OCI-LY3 (cell line): ENCODE measurements at regions not wholly inside any gene's neighbourhood (a gene's known extent, or its start where the extent isn't known, plus 50 kb on each side); places are given as distances from the start of the nearest gene placed in this dataset.
"Not testable (repeated sequence)": the region's sequence is repeated elsewhere in the genome, so short reads cannot be mapped to it uniquely, and the experiment has no call there.

Experiments
- H2AFZ ChIP-seq: fragments of 200-600, 300-600 bp; shearing (Covaris generic); 2 replicates; pipeline ENCODE4 v1.6.0; 2014; ENCODE audit warnings: antibody characterized with exemption, low read depth, low read length
- H3K27ac ChIP-seq: fragments of 200-600, 300-600 bp; sonication (generic); 2 replicates; pipeline ENCODE4 v1.5.1; 2014; ENCODE audit warnings: mild to moderate bottlenecking, low read length, moderate library complexity, mixed read lengths
- H3K27me3 ChIP-seq: fragments of 200-600, 300-600 bp; sonication (generic); 2 replicates; pipeline ENCODE4 v1.6.1; 2014; ENCODE audit warnings: low read depth, low read length, mixed read lengths
- H3K36me3 ChIP-seq: fragments of 200-600, 300-600 bp; sonication (generic); replicated peaks from 2 replicates; pipeline ENCODE3; 2014; ENCODE audit warnings: low read depth, low read length, mixed read lengths
- H3K4me1 ChIP-seq: fragments of 300-600, 200-600 bp; sonication (generic); 2 replicates; pipeline ENCODE4 v1.6.1; 2014; ENCODE audit warnings: low read length, mixed read lengths
- H3K4me2 ChIP-seq: fragments of 200-600, 300-600 bp; sonication (generic); 2 replicates; pipeline ENCODE4 v1.6.1; 2014; ENCODE audit warnings: low read length, mixed read lengths
- H3K4me3 ChIP-seq: fragments of 300-600, 200-600 bp; sonication (generic); 2 replicates; pipeline ENCODE4 v1.5.1; 2014; ENCODE audit warnings: antibody characterized with exemption, mild to moderate bottlenecking, low read length, moderate library complexity
- H3K79me2 ChIP-seq: fragments of 300-600, 200-600 bp; shearing (Covaris generic); 2 replicates; pipeline ENCODE4 v1.6.1; 2014; ENCODE audit warnings: mild to moderate bottlenecking, low read length, mixed read lengths
- H3K9ac ChIP-seq: fragments of 300-600, 200-600 bp; shearing (Covaris generic); 2 replicates; pipeline ENCODE4 v1.6.0; 2014; ENCODE audit warnings: mild to moderate bottlenecking, low read length, moderate library complexity
- H3K9me3 ChIP-seq: fragments of 200-600, 300-600 bp; shearing (Covaris generic); 2 replicates; pipeline ENCODE4 v1.6.1; 2014; ENCODE audit warnings: low read length, mixed read lengths; ENCODE audit not compliant: insufficient read depth
- H4K20me1 ChIP-seq: fragments of 200-600, 300-600 bp; sonication (generic); 2 replicates; pipeline ENCODE4 v1.6.1; 2016; ENCODE audit warnings: low read length, mixed read lengths; ENCODE audit not compliant: insufficient read depth
- EZH2phosphoT487 ChIP-seq: fragments of 200-600 bp; shearing (Covaris generic); IDR thresholded peaks from 2 replicates; pipeline ENCODE4 v1.6.1; 2018; ENCODE audit warnings: antibody characterized with exemption, mixed run types, low read depth
- TF ChIP-seq, protein P1 (sequence below): fragments of 200-600, 300-600 bp; sonication (generic); IDR thresholded peaks from 2 replicates; pipeline ENCODE4 v1.5.1; 2014; ENCODE audit warnings: antibody characterized with exemption, low read length, low read depth

DNA sequence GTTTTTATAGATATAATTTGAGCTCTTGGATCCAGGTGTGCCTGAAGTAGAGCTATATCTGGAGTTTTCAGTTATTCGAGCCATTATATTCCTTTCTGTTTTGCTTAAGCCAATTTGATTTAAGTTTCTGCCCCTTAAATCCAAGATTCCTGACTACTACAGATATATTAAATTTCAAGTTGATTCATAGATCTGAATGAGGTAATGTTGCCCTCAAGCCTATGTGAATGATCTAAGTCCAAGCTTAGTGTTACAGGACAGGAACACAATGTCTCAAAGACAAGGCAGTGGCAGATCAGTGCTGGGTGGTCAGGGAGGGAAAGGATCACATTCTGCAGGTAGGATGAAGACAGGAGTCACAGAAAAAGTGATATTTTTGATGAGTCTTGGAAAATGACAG is 75.7 kb upstream of the CTBP2 start:
- H3K27ac ChIP-seq, result no peak overlapping the region
- no peaks in the 10 kb centered on the region for H4K20me1 ChIP-seq
- H3K9ac ChIP-seq, result no peak overlapping the region
- H3K36me3 ChIP-seq, result no peaks in the 10 kb centered on the region
- no peak overlapping the region for H3K4me2 ChIP-seq
- H3K9me3 ChIP-seq, result no peaks in the 10 kb centered on the region
- no peaks in the 10 kb centered on the region for H3K27me3 ChIP-seq
- no peaks in the 10 kb centered on the region for H3K4me1 ChIP-seq
- no peak overlapping the region for H3K4me3 ChIP-seq
- no peaks in the 10 kb centered on the region for H3K79me2 ChIP-seq
- H2AFZ ChIP-seq, result no peak overlapping the region
- TF ChIP-seq, protein P1, sequence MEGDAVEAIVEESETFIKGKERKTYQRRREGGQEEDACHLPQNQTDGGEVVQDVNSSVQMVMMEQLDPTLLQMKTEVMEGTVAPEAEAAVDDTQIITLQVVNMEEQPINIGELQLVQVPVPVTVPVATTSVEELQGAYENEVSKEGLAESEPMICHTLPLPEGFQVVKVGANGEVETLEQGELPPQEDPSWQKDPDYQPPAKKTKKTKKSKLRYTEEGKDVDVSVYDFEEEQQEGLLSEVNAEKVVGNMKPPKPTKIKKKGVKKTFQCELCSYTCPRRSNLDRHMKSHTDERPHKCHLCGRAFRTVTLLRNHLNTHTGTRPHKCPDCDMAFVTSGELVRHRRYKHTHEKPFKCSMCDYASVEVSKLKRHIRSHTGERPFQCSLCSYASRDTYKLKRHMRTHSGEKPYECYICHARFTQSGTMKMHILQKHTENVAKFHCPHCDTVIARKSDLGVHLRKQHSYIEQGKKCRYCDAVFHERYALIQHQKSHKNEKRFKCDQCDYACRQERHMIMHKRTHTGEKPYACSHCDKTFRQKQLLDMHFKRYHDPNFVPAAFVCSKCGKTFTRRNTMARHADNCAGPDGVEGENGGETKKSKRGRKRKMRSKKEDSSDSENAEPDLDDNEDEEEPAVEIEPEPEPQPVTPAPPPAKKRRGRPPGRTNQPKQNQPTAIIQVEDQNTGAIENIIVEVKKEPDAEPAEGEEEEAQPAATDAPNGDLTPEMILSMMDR, result no peak
- no peak for TF ChIP-seq EZH2phosphoT487

DNA sequence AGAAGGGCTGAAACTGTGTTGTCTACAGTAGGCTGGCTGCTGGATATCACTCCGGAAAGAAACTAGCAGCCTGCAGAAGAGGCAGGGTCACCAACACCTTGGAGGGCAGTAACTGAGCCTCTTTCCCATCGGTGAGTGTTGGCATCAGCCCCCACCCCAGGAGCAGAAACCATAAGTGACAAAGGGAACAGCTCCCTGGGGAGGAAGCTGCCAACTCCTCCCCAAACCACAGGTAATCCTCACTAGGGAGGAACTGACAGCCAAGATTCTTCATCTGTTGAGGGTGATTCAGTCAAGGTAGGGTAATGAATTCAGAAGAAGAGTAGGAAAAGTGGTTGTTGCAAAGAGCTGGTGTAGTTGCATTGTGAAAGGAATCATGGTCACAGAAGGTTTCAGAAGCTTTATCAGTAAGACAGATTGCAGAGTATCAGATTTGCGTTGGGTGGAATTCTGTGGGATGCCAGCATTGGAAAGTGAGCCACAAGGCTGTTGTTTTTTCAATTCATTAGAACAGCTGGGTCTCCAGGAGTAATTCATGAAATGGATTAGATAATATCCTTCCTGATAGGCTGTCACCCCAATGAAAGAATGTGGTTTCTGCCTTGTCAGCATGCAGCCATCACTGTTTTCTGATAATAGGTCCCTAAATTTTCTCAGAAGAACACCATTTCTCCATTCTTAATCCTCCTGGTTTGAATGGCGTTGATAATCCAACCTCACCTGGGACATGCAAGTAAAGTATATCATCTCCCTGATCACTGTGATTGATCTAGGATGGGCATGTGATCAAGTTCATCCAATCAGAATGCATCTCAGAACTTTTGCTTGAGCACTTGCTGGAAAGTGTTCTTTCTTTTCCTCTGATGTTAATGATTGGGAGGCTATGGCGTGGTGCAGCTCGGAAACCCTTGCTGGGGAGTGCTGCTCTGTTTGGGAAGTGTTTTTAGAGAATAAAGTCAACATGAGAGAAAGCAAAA is 75.0 kb upstream of the CTBP2 start:
- H4K20me1 ChIP-seq, result no peaks in the 10 kb centered on the region
- H3K4me2 ChIP-seq, result no peak overlapping the region
- no peak overlapping the region for H3K27ac ChIP-seq
- no peaks in the 10 kb centered on the region for H3K79me2 ChIP-seq
- H3K36me3 ChIP-seq, result no peaks in the 10 kb centered on the region
- H2AFZ ChIP-seq, result no peak overlapping the region
- H3K9ac ChIP-seq, result no peak overlapping the region
- H3K9me3 ChIP-seq, result no peaks in the 10 kb centered on the region
- no peaks in the 10 kb centered on the region for H3K27me3 ChIP-seq
- no peaks in the 10 kb centered on the region for H3K4me1 ChIP-seq
- TF ChIP-seq, protein P1, result no peak
- no peak for TF ChIP-seq EZH2phosphoT487
- H3K4me3 ChIP-seq, result no peak overlapping the region

DNA sequence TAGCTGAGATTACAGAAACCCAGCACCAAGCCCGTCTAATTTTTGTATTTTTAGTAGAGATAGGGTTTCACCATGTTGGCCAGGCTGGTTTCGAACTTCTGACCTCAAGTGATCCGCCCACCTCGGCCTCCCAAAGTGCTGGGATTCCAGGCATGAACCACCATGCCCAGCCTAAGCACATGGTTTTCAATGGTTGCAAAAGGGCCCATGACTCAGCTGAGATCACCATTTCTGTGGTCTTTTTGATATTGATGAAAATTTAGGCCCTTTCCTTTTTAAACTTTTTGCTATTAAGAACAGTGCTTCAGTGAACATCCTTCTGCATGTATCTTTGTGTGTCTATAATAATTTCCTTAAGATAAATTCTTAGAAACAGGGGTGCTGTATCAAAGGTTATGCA is 74.2 kb upstream of the CTBP2 start:
- not testable (repeated sequence) for H3K27ac ChIP-seq, H3K4me3 ChIP-seq, H3K79me2 ChIP-seq, H2AFZ ChIP-seq, H3K9me3 ChIP-seq, H4K20me1 ChIP-seq, H3K4me1 ChIP-seq, H3K27me3 ChIP-seq, H3K36me3 ChIP-seq, H3K4me2 ChIP-seq, H3K9ac ChIP-seq

DNA sequence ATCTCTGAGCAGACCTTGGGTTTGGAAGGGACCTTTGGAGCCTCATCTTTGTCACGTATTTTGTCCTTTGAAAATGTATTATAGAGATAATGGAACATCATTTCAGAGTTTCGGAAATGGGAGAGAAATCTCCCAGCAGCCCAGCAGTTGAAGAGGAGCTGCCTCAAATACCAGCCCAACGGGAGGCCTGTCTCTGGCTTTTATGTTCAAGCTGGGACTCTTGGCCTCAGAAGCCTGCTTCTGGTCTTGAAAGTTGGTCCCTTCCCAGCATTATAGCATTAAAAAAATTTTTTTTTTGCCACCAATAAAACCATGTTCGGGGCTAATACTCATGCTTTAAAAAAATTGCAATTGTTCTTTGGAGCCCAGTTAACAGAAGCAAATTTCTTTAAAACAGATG is 73.4 kb upstream of the CTBP2 start:
- TF ChIP-seq, protein P1, result no peak
- TF ChIP-seq EZH2phosphoT487, result no peak
- H3K36me3 ChIP-seq, result no peaks in the 10 kb centered on the region
- H3K4me1 ChIP-seq, result no peaks in the 10 kb centered on the region
- H2AFZ ChIP-seq, result no peak overlapping the region
- H3K4me3 ChIP-seq, result no peak overlapping the region
- no peaks in the 10 kb centered on the region for H3K27me3 ChIP-seq
- H3K27ac ChIP-seq, result no peak overlapping the region
- no peaks in the 10 kb centered on the region for H3K9me3 ChIP-seq
- H3K9ac ChIP-seq, result no peak overlapping the region
- H4K20me1 ChIP-seq, result no peaks in the 10 kb centered on the region
- no peaks in the 10 kb centered on the region for H3K79me2 ChIP-seq
- no peak overlapping the region for H3K4me2 ChIP-seq
